Activated CD4-positive, alpha-beta memory T cell treated with anti-CD3 and anti-CD28 coated beads, Interleukin-2, amount 10 ng/mL, durations not matched to agents 7 days and 5 days (primary cell): ENCODE measurements at regions not wholly inside any gene's neighbourhood (a gene's known extent, or its start where the extent isn't known, plus 50 kb on each side); places are given as distances from the start of the nearest gene placed in this dataset.

Experiments used
- CTCF ChIA-PET: fragments of 350-600 bp; sonication (Branson Sonifier 250); formaldehyde crosslinking; loops from one replicate; lab custom pipeline; 2021; ENCODE audit warnings: antibody characterized with exemption, inconsistent platforms; lab: Charles Lee
- POLR2A ChIA-PET: fragments of 350-600 bp; sonication (Branson Sonifier 250); formaldehyde crosslinking; loops from one replicate; lab custom pipeline; 2021; ENCODE audit warnings: antibody characterized with exemption; lab: Charles Lee
- DNase-seq: peaks from one replicate; pipeline ENCODE4 v3.0.0-alpha.2; 2020
- H3K27ac Mint-ChIP-seq: one replicate; pipeline ENCODE4 v1.8.0; 2021; ENCODE audit warnings: mild to moderate bottlenecking, mixed read lengths
- H3K27me3 Mint-ChIP-seq: one replicate; pipeline ENCODE4 v1.8.0; 2021; ENCODE audit warnings: mixed read lengths
- H3K36me3 Mint-ChIP-seq: one replicate; pipeline ENCODE4 v1.8.0; 2021; ENCODE audit warnings: low read depth, mixed read lengths
- H3K4me1 Mint-ChIP-seq: one replicate; pipeline ENCODE4 v1.8.0; 2021; ENCODE audit warnings: mixed read lengths
- H3K4me3 Mint-ChIP-seq: one replicate; pipeline ENCODE4 v1.8.0; 2021; ENCODE audit warnings: mild to moderate bottlenecking, mixed read lengths
- H3K9me3 Mint-ChIP-seq: one replicate; pipeline ENCODE4 v1.8.0; 2021; ENCODE audit warnings: mixed read lengths

DNA sequence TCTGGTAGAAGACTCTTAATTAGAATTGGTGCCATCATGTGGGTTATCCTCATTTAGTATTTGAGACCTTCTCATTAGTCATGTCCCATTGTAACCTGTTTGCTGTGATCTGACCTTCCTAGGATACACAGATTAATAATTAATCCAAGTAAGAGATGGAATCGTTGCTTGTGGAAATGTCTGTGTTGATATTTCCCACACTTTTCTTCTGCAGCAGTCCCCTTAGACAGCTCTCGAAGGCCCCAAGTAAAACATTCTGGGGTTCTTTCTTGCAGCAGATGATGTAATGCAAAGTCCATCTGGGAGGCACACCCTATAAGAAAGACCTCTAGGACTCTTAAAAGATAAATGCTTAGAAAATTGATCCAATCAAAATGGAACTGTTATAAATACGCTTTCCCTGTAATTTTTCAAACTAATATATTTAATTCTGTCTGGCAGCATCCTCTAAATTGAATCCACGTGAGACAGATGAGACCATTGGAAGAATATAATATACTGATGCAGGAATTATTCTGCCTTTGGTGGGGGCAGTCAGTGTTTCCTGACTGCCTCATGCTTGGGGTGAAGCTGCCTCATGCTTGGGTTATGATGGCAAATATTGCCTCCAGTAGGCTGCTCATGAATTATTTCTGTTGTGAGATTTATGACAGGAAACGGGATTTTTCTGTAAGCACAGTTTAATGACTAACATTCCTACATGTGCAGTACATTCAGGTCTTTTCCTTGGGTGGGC, 54.5 kb upstream of the ARMC2 start:
- no peaks in the 10 kb centered on the region for H3K9me3 Mint-ChIP-seq
- peaks cover 2% of the 10 kb centered on the region for H3K27me3 Mint-ChIP-seq
- DNase-seq, result no peak
- no peak overlapping the region for H3K4me3 Mint-ChIP-seq
- H3K27ac Mint-ChIP-seq, result no peak overlapping the region
- ChIA-PET POLR2A (no interaction called here), CTCF (no interaction called here)
- peaks cover 25% of the 10 kb centered on the region for H3K4me1 Mint-ChIP-seq
- H3K36me3 Mint-ChIP-seq, result no peaks in the 10 kb centered on the region

DNA sequence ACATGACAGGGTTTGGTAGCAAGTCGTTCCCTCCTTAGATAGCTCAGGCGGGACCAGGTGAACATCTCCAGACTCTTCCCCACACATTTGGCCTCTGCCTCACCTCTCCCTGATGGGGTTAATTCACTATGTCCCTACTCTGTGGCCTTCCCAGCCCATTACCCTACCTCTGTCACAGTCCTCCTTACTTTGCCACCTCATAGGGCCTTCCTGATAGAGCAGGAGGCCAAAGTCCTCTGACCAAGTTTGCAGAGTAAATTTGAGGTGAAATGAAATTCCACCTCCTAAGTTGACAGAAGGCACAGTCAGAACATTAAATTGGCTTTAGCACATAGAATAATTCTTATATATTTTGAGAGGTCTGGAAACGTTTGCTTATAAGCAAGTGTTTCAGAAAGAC, 53.1 kb upstream of the ARMC2 start:
- CTCF ChIA-PET, result interaction anchor here (1.1 kb wide), 1 partner anchor 34 kb away, joined by 3 read pairs; no protein-coding TSS in a partner anchor
- Mint-ChIP-seq H3K4me3 (no peak overlapping the region), H3K27ac (no peak overlapping the region), H3K27me3 (no peaks in the 10 kb centered on the region), H3K9me3 (no peaks in the 10 kb centered on the region), H3K36me3 (no peaks in the 10 kb centered on the region), H3K4me1 (peaks cover 35% of the 10 kb centered on the region)
- no peak for DNase-seq
- POLR2A ChIA-PET, result no interaction called here

GRCh38 chr6:108795814-108796213, 52.4 kb upstream of the ARMC2 start:
- no peak overlapping the region for H3K4me3 Mint-ChIP-seq
- H3K27ac Mint-ChIP-seq, result no peak overlapping the region
- H3K9me3 Mint-ChIP-seq, result no peaks in the 10 kb centered on the region
- peaks cover 39% of the 10 kb centered on the region for H3K4me1 Mint-ChIP-seq
- CTCF ChIA-PET, result no interaction called here
- no peak for DNase-seq
- no peaks in the 10 kb centered on the region for H3K27me3 Mint-ChIP-seq
- no peaks in the 10 kb centered on the region for H3K36me3 Mint-ChIP-seq
- POLR2A ChIA-PET, result no interaction called here

- no peak overlapping the region for H3K4me3 Mint-ChIP-seq
- ChIA-PET POLR2A (interaction anchor here (1.6 kb wide), 1 partner anchor 51 kb away, joined by 5 read pairs; the partner anchor contains the start of gene ARMC2), CTCF (interaction anchor here (0.9 to 1.7 kb wide), 4 partner anchors 8 to 277 kb away, joined by 3 to 8 read pairs (median 4); no protein-coding TSS in a partner anchor)
- H3K4me1 Mint-ChIP-seq, result peaks cover 45% of the 10 kb centered on the region
- DNase-seq, result no peak
- no peaks in the 10 kb centered on the region for H3K36me3 Mint-ChIP-seq
- no peak overlapping the region for H3K27ac Mint-ChIP-seq
- H3K27me3 Mint-ChIP-seq, result peaks cover under 1% of the 10 kb centered on the region
- H3K9me3 Mint-ChIP-seq, result no peaks in the 10 kb centered on the region
Observed at GRCh38 chr6:108796875-108797274, 51.3 kb upstream of the ARMC2 start.

GRCh38 chr6:108797951-108798669, 50.1 kb upstream of the ARMC2 start:
- Mint-ChIP-seq H3K4me3 (peak overlapping the region; percentile 56), H3K27ac (peak overlapping the region; percentile 85), H3K9me3 (no peaks in the 10 kb centered on the region), H3K27me3 (peaks cover 1% of the 10 kb centered on the region), H3K36me3 (no peaks in the 10 kb centered on the region), H3K4me1 (peaks cover 46% of the 10 kb centered on the region)
- CTCF ChIA-PET, result interaction anchor here (1.0 to 1.9 kb wide), 7 partner anchors 8 to 275 kb away, joined by 3 to 8 read pairs (median 4); no protein-coding TSS in a partner anchor
- no peak for DNase-seq
- POLR2A ChIA-PET, result interaction anchor here (0.9 to 2.0 kb wide), 6 partner anchors 14 to 296 kb away, joined by 3 to 6 read pairs (median 4); partner anchors contain the start of gene ARMC2
